ENCODE measurements at regions not wholly inside any gene's neighbourhood (a gene's known extent, or its start where the extent isn't known, plus 50 kb on each side); places are given as distances from the start of the nearest gene placed in this dataset.

GRCh38 chr3:144569651-144570050 lies 598.0 kb downstream of the DIPK2A start:
- TF ChIP-seq CTCF (IDR thresholded peaks at IDR 0.05) = no peak
- no peak for TF ChIP-seq ZFX (IDR thresholded peaks at IDR 0.05; ENCODE audit: borderline replicate concordance)

All from 22Rv1 (cell line).